HK-2 (cell line): ENCODE measurements at regions not wholly inside any gene's neighbourhood (a gene's known extent, or its start where the extent isn't known, plus 50 kb on each side); places are given as distances from the start of the nearest gene placed in this dataset.
A peak's percentile ranks its signal among the peaks of the same experiment; 100 is the strongest.

Source experiments
- DNase-seq: peaks from one replicate; pipeline ENCODE4 v3.0.0-alpha.2; 2018; ENCODE audit not compliant: unreplicated experiment

GRCh38 chr1:218642033-218642948, 297.2 kb downstream of the TGFB2 start:
- no peak for DNase-seq

GRCh38 chr1:218643281-218643680, 298.1 kb downstream of the TGFB2 start:
- no peak for DNase-seq

GRCh38 chr1:218643926-218644325, 298.8 kb downstream of the TGFB2 start:
- DNase-seq, result no peak

GRCh38 chr1:218646288-218646687, 301.2 kb downstream of the TGFB2 start:
- DNase-seq, result no peak

GRCh38 chr1:218656301-218657037, 311.3 kb downstream of the TGFB2 start:
- DNase-seq, result peak; percentile 47

DNA sequence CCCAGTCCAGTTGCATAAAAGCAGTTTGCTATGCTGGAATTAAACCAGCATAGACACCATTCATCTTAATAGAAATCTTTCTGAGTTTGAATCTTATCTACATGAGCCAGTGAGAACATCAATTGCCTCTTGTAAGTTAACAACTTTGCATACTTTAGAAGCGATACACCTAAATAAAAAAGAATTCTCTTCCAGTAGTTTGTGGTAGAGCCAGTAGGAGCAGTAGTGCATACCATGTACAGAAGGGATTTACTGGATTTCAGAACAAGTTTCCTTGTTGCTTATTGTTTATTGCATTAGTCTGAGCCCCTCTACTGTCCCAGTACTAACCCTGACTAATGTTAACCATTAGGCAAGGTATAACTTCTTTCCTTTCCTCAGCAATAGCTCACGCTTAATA, 313.1 kb downstream of the TGFB2 start:
- DNase-seq, result no peak

- DNase-seq, result peak; percentile 90
Observed at GRCh38 chr1:218658899-218659298, 313.8 kb downstream of the TGFB2 start.

- DNase-seq, result peak; percentile 60
Observed at GRCh38 chr1:218659911-218660677, 315.0 kb downstream of the TGFB2 start.

GRCh38 chr1:218660678-218661053, 315.5 kb downstream of the TGFB2 start:
- no peak for DNase-seq

GRCh38 chr1:218661411-218661810, 316.3 kb downstream of the TGFB2 start:
- no peak for DNase-seq

- no peak for DNase-seq
Observed at GRCh38 chr1:218664385-218665170, 319.4 kb downstream of the TGFB2 start.

DNA sequence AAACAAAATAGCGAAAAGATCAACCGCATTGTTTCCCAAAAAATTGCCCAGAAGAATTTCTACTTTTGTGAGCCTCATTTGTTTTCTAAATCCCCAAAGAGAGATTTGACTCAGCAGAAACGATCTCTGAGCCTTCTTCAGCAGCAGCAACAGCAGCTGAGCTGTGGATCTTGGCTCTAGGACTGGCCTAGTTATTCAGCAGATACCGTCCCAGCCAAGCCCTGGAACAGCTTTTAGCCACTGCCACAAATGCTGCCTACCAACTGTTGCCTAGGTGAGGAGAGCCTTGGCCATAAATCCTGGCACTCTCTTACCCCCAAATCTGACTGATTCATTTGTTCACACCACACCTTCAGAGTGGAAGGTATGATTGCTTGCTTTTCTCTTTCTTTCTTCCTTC, 320.1 kb downstream of the TGFB2 start:
- DNase-seq, result no peak

- no peak for DNase-seq
Observed at GRCh38 chr1:218666263-218666662, 321.1 kb downstream of the TGFB2 start.

- DNase-seq, result no peak
Observed at GRCh38 chr1:218667781-218668516, 322.8 kb downstream of the TGFB2 start.

- DNase-seq, result no peak
Observed at GRCh38 chr1:218669431-218669830, 324.3 kb downstream of the TGFB2 start.

DNA sequence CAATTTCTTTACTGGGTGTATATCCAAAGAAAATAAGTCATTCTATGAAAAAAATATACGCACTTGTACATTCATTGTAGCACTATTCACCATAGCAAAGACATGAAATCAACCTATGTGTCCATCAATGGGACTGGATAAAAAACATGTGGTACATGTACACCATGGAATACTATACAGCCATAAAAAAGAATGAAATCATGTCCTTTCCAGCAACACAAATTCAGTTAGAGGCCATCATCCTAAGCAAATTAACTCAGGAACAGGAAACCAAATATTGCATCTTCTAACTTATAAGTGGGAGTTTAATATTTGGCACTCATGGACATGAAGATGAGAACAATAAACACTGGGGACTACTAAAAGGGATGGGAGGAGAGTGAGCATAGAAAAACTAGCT, 325.7 kb downstream of the TGFB2 start:
- no peak for DNase-seq

GRCh38 chr1:218671573-218671972, 326.4 kb downstream of the TGFB2 start:
- DNase-seq, result no peak

DNA sequence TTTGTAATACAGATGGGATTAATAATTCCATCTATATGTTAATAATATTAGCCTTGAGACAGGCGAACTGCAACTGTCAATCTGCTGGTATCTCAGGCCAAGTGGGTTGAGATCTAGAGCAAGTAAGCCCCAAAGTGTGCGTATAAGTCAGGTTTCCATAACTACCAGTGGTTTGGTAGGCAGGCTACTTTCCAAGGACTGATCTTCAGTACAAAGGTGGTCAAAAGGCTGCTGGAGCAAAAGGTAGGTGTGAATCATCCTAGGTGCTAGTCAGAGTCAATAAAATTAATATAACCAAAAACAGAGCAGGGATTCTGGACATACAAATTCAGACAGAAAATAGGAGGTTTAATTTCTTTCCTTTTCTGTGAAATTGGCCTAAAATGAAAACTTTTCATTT, 328.0 kb downstream of the TGFB2 start:
- no peak for DNase-seq

DNA sequence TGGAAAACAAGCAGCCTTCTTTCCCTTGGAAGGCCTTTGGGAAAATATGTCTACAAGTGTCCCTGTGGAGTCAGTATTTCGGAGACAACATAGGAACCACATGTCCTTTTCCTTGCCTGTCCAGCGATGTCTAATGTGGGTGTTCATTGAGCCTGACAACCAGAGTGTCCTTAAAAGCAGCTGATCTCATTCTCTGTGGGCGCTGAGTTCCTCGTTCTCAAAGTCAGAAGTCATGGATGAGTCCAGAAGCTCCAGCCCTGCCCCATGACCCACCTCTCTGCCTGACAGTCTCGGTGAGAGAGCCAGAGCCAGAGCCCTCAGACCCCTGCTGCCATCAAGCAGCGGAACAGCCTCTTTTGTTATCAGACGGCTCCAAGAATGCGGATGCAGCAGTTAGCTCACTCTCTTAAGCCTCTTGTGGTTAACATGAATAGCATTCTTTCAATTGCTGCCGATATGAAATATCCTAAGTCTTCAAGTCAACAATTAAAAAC, 329.2 kb downstream of the TGFB2 start:
- DNase-seq, result peak; percentile 85

- DNase-seq, result no peak
Observed at GRCh38 chr1:218677026-218677425, 331.9 kb downstream of the TGFB2 start.

GRCh38 chr1:218679391-218679790, 334.3 kb downstream of the TGFB2 start:
- DNase-seq, result no peak
